WTC11 (cell line): ENCODE measurements at regions not wholly inside any gene's neighbourhood (a gene's known extent, or its start where the extent isn't known, plus 50 kb on each side); places are given as distances from the start of the nearest gene placed in this dataset.

ENCODE experiments used
- CTCF ChIP-seq: fragments of 200-600 bp; IDR thresholded peaks from 2 replicates; pipeline ENCODE4 v1.8.0; 2022; ENCODE audit warnings: antibody characterized with exemption
- E2F5 ChIP-seq: sonication (generic); formaldehyde crosslinking; IDR thresholded peaks from 2 replicates; pipeline ENCODE4 v1.8.1; 2022; ENCODE audit warnings: mild to moderate bottlenecking, moderate library complexity, missing genetic modification reagents
- HMGA2 ChIP-seq: fragments of 250-450 bp; sonication (Bioruptor Pico); IDR thresholded peaks from 2 replicates; pipeline ENCODE4 v1.4.0; 2021; ENCODE audit warnings: mild to moderate bottlenecking, moderate library complexity
- JUN ChIP-seq: sonication (generic); formaldehyde crosslinking; IDR thresholded peaks from 2 replicates; pipeline ENCODE4 v1.8.0; 2023; ENCODE audit warnings: mild to moderate bottlenecking, missing genetic modification reagents
- NFATC4 ChIP-seq: fragments of 250-450 bp; sonication (Bioruptor Pico); IDR thresholded peaks from 2 replicates; pipeline ENCODE4 v1.9.0; 2021; ENCODE audit warnings: mild to moderate bottlenecking
- NFE2L1 ChIP-seq: sonication (generic); formaldehyde crosslinking; IDR thresholded peaks from 2 replicates; pipeline ENCODE4 v1.8.1; 2023; ENCODE audit warnings: missing genetic modification reagents
- PREB ChIP-seq: sonication (generic); formaldehyde crosslinking; IDR thresholded peaks from 2 replicates; pipeline ENCODE4 v1.8.1; 2022; ENCODE audit warnings: mild to moderate bottlenecking, missing genetic modification reagents, moderate library complexity, borderline replicate concordance
- RORB ChIP-seq: fragments of 250-450 bp; sonication (Bioruptor Pico); IDR thresholded peaks from 2 replicates; pipeline ENCODE4 v1.9.0; 2021; ENCODE audit warnings: mild to moderate bottlenecking
- TCF7 ChIP-seq: sonication (generic); formaldehyde crosslinking; IDR thresholded peaks from 2 replicates; pipeline ENCODE4 v1.8.0; 2022; ENCODE audit warnings: mild to moderate bottlenecking, low read depth, missing genetic modification reagents, moderate library complexity
- ZBTB21 ChIP-seq: sonication (generic); formaldehyde crosslinking; IDR thresholded peaks from 2 replicates; pipeline ENCODE4 v1.8.1; 2023; ENCODE audit warnings: mild to moderate bottlenecking, missing genetic modification reagents, borderline replicate concordance
- ZNF416 ChIP-seq: fragments of 250-450 bp; sonication (Bioruptor Pico); IDR thresholded peaks from 2 replicates; pipeline ENCODE4 v1.9.0; 2021; ENCODE audit warnings: mild to moderate bottlenecking, inconsistent platforms
- TF ChIP-seq, protein P1 (sequence below): sonication (generic); formaldehyde crosslinking; IDR thresholded peaks from 2 replicates; pipeline ENCODE4 v1.8.0; 2023; ENCODE audit warnings: missing genetic modification reagents

DNA sequence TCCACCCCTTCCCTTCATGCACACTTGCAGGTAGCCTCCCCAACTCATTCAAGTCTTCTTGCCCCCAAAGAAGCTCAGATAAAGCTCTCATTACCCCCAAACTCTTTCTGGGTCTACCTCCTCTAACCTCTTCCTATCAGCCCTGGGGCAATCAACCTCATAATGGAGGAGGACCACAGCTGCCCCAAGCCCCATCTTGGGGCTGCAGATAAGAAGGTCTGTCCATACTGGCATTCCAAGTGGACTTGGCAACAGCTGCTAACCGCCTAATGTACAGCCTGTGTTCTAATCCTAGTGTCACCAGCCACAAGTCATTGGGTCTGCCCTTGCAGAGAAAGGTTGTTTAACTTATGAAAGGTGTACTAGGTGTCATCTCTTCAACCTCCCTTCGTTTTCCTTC is 107.4 kb upstream of the ADGRF1 start:
- TF ChIP-seq ZBTB21 (CRISPR knock-in tag) (no peak), E2F5 (CRISPR knock-in tag) (no peak), HMGA2 (CRISPR knock-in tag) (no peak), RORB (no peak), ZNF416 (CRISPR knock-in tag) (no peak), CTCF (no peak), JUN (CRISPR knock-in tag) (no peak), TCF7 (CRISPR knock-in tag) (no peak), PREB (CRISPR knock-in tag) (no peak), NFATC4 (no peak), NFE2L1 (no peak)
- TF ChIP-seq, protein P1, sequence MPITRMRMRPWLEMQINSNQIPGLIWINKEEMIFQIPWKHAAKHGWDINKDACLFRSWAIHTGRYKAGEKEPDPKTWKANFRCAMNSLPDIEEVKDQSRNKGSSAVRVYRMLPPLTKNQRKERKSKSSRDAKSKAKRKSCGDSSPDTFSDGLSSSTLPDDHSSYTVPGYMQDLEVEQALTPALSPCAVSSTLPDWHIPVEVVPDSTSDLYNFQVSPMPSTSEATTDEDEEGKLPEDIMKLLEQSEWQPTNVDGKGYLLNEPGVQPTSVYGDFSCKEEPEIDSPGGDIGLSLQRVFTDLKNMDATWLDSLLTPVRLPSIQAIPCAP (CRISPR knock-in tag): no peak
